ENCODE measurements at regions not wholly inside any gene's neighbourhood (a gene's known extent, or its start where the extent isn't known, plus 50 kb on each side); places are given as distances from the start of the nearest gene placed in this dataset.

DNA sequence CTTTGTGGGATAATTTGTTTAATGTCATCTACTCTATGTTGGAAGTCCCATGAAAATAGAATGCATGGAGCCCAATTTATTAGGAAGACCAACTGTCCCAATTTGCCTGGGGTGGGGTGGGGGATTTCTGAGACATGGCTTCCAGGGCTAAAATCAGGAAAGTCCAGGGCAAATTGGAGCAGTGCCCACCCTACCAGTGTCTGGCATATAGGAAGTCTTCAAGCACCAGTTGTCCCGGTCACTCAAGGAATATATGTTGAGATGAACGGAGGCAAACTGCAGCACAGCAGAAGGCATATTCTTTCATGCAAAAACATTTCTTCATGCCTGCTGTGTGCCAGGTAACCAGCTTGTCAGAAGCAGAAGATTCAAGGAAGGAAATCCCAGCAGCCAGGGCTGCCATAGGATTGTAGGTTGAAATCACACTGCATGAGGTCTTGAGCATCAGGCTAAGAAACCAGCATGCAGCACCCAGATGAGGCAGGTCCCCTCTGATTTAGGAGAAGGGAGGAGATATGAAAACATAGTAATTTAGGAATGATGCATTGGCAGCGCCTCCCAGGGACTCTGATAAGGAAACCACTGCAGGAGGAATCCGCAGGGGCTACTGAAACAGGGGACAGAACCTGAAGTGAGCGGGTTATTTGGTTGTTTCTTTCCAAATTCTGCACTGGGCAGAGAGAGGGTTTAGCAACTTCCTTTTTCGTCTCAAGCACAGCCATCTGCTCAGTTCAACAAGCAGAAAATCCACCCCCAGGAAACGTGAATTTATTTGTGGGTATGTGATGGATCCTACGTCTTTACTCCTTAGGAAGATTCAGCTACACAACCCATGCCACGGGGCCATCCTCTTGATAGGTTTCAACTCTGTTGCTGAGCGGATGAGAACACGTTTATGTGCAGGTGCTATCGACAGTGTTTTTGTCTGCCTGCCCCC lies 112.6 kb upstream of the CPEB4 start:
- H4K20me1 ChIP-seq (replicated peaks; ENCODE audit: control insufficient read depth, insufficient read depth, low read length), result no peaks in the 10 kb centered on the region
- no TSS peak for BruUV-seq (replicated peaks)
- ATAC-seq (no peak), DNase-seq (ENCODE audit: extremely low read depth in 1 of 4, low spot score in 3 of 4) (no peak), FAIRE-seq (no peak)
- 47% methylated on average over 12 of the region's 12 CpGs for WGBS (ENCODE audit: insufficient coverage, low coverage, missing lambda C conversion rate)
- H3K9me1 ChIP-seq (ENCODE audit: control insufficient read depth, insufficient read depth, low read length), result no peaks in the 10 kb centered on the region
- H3K9me3 ChIP-seq (replicated peaks; ENCODE audit: control insufficient read depth, insufficient read depth, low read depth, low read length), result no peaks in the 10 kb centered on the region
- no peaks in the 10 kb centered on the region for H3K27me3 ChIP-seq (ENCODE audit: control insufficient read depth in 2 of 2, insufficient read depth in 2 of 2, low read length in 2 of 2)
- no peak overlapping the region for H3K27ac ChIP-seq (ENCODE audit: extremely low read depth, low read depth, low read length)
- H3K36me3 ChIP-seq (ENCODE audit: control insufficient read depth, insufficient read depth, low read length), result no peaks in the 10 kb centered on the region
- TF ChIP-seq GATAD2A (IDR thresholded peaks at IDR 0.05), result no peak
- no peak for TF ChIP-seq SMAD4 (CRISPR knock-in tag; conservative IDR thresholded peaks at IDR 0.05)
- TF ChIP-seq PRMT5 (CRISPR knock-in tag; IDR thresholded peaks at IDR 0.05), result no peak
- no peak for TF ChIP-seq CHD2 (IDR thresholded peaks at IDR 0.05; ENCODE audit: low read depth, low read length)
- TF ChIP-seq, protein P1, sequence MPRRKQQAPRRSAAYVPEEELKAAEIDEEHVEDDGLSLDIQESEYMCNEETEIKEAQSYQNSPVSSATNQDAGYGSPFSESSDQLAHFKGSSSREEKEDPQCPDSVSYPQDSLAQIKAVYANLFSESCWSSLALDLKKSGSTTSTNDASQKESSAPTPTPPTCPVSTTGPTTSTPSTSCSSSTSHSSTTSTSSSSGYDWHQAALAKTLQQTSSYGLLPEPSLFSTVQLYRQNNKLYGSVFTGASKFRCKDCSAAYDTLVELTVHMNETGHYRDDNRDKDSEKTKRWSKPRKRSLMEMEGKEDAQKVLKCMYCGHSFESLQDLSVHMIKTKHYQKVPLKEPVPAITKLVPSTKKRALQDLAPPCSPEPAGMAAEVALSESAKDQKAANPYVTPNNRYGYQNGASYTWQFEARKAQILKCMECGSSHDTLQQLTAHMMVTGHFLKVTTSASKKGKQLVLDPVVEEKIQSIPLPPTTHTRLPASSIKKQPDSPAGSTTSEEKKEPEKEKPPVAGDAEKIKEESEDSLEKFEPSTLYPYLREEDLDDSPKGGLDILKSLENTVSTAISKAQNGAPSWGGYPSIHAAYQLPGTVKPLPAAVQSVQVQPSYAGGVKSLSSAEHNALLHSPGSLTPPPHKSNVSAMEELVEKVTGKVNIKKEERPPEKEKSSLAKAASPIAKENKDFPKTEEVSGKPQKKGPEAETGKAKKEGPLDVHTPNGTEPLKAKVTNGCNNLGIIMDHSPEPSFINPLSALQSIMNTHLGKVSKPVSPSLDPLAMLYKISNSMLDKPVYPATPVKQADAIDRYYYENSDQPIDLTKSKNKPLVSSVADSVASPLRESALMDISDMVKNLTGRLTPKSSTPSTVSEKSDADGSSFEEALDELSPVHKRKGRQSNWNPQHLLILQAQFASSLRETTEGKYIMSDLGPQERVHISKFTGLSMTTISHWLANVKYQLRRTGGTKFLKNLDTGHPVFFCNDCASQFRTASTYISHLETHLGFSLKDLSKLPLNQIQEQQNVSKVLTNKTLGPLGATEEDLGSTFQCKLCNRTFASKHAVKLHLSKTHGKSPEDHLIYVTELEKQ (CRISPR knock-in tag; IDR thresholded peaks at IDR 0.05), result no peak
- no peak for TF ChIP-seq ZNF165 (CRISPR knock-in tag; IDR thresholded peaks at IDR 0.05; ENCODE audit: borderline replicate concordance)
- no peak for TF ChIP-seq ZNF785 (CRISPR knock-in tag; IDR thresholded peaks at IDR 0.05)
- TF ChIP-seq ZBTB8A (IDR thresholded peaks at IDR 0.05; ENCODE audit: partially characterized antibody), result no peak
- peak overlapping the region; percentile 9; the same call in 1 of the 2 replicates for H2AFZ ChIP-seq (ENCODE audit: low read depth, low read length)
- peaks cover 17 to 46% of the 10 kb centered on the region in 2 experiments for H3K4me1 ChIP-seq (replicated peaks in 1 of 2; ENCODE audit: control insufficient read depth in 2 of 2, insufficient read depth in 2 of 2, low read length in 2 of 2)
- H3K9ac ChIP-seq (ENCODE audit: insufficient read depth in 1 of 2, low read depth in 2 of 2, low read length in 2 of 2), result no peak overlapping the region; a peak in 1 of 4 replicates
- no peak overlapping the region for H3K4me3 ChIP-seq
- no peak overlapping the region for H3K4me2 ChIP-seq (ENCODE audit: insufficient read depth, low read length)
- no peaks in the 10 kb centered on the region for H3K79me2 ChIP-seq (ENCODE audit: control insufficient read depth, insufficient read depth, low read length)
- ChIA-PET CTCF (ENCODE audit: low intra/inter-chr PET ratio) (no interaction called here), POLR2A (interaction anchor here (0.7 kb wide), 1 partner anchor 195 kb away, joined by 3 read pairs; no protein-coding TSS in a partner anchor)
- intact Hi-C loops (cut with micrococcal nuclease), result no loop called here
- in situ Hi-C loops (cut with MboI), result no loop called here

All from K562 (cell line).